ENCODE measurements at regions not wholly inside any gene's neighbourhood (a gene's known extent, or its start where the extent isn't known, plus 50 kb on each side); places are given as distances from the start of the nearest gene placed in this dataset.

DNA sequence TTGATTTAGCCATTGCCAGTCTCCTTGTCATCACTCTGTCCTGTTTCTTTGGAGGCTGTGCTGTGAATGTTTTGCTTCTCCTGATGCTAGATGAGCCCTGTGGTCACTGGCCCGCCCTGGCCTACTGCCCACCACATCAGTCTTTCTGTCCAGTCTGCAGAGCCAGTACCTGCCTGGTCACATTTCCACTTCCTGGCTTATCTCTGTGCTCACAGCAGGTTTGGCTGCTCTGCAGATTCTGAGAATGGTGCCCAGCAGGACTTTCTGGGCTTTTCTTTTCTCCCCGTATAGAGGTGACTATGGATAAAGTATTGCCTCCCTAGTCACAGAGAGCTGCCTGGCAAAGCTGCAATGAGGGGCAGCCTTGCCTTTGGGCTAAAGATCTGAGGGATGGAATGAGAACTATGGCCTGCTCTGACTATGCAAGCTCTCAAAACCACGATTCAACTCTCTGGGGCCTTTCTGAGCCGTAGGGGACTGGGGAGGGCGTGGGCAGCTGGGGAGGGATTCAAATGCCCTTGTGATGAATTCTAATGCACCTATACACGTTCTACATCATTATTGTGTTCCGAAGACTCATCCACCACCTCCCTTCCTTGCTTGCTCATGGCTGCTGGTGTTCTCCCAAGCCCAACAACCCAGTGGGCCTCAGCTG is 410.4 kb upstream of the NPVF start:
- Histone ChIP-seq H4K20me1 (ENCODE audit: control insufficient read depth, insufficient read depth, low read length, poor library complexity, severe bottlenecking) (no peaks in the 10 kb centered on the region), H3K4me2 (replicated peaks; ENCODE audit: low read depth, low read length, poor library complexity, severe bottlenecking) (no peak overlapping the region), H3K79me2 (ENCODE audit: control insufficient read depth, insufficient read depth, low read length) (no peaks in the 10 kb centered on the region), H2AFZ (ENCODE audit: insufficient read depth, low read depth, low read length, poor library complexity, severe bottlenecking) (no peak overlapping the region), H3K4me1 (ENCODE audit: control insufficient read depth in 2 of 2, insufficient read depth in 2 of 2, low read length in 2 of 2) (no peaks in the 10 kb centered on the region), H3K9ac (ENCODE audit: low read length) (no peak overlapping the region), H3K27ac (ENCODE audit: low read length in 2 of 2) (no peak overlapping the region), H3K9me3 (ENCODE audit: control extremely low read depth in 1 of 3, control insufficient read depth in 2 of 3, insufficient read depth in 1 of 3, low read length in 2 of 3) (no peaks in the 10 kb centered on the region), H3K27me3 (replicated peaks in 1 of 4; ENCODE audit: control extremely low read depth in 1 of 4, control insufficient read depth in 3 of 4, insufficient read depth in 4 of 4, low read length in 3 of 4) (no peaks in the 10 kb centered on the region), H3K36me3 (replicated peaks in 1 of 2; ENCODE audit: control extremely low read depth in 1 of 2, control insufficient read depth in 1 of 2, extremely low read depth in 1 of 2, insufficient read depth in 2 of 2, low read length in 1 of 2) (no peaks in the 10 kb centered on the region), H3K4me3 (ENCODE audit: control extremely low read depth in 1 of 5, extremely low read depth in 1 of 5, insufficient read depth in 1 of 5, low read depth in 2 of 5, low read length in 4 of 5) (no peak overlapping the region)
- 100% methylated on average over 1 of the region's 7 CpGs for WGBS (ENCODE audit: insufficient coverage)
- TF ChIP-seq, protein P1, sequence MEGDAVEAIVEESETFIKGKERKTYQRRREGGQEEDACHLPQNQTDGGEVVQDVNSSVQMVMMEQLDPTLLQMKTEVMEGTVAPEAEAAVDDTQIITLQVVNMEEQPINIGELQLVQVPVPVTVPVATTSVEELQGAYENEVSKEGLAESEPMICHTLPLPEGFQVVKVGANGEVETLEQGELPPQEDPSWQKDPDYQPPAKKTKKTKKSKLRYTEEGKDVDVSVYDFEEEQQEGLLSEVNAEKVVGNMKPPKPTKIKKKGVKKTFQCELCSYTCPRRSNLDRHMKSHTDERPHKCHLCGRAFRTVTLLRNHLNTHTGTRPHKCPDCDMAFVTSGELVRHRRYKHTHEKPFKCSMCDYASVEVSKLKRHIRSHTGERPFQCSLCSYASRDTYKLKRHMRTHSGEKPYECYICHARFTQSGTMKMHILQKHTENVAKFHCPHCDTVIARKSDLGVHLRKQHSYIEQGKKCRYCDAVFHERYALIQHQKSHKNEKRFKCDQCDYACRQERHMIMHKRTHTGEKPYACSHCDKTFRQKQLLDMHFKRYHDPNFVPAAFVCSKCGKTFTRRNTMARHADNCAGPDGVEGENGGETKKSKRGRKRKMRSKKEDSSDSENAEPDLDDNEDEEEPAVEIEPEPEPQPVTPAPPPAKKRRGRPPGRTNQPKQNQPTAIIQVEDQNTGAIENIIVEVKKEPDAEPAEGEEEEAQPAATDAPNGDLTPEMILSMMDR (IDR thresholded peaks at IDR 0.05): no peak
- no peak overlapping the region for H3K27ac Mint-ChIP-seq
- ChIA-PET POLR2A (interaction anchor here (0.6 kb wide), 1 partner anchor 1459 kb away, joined by 11 read pairs; no protein-coding TSS in a partner anchor), CTCF (interaction anchor here (1.1 kb wide), 1 partner anchor 13 kb away, joined by 3 read pairs; no protein-coding TSS in a partner anchor)
- no peaks in the 10 kb centered on the region for H3K4me1 Mint-ChIP-seq
- no peak for ATAC-seq (ENCODE audit: low read depth)
- H3K27me3 Mint-ChIP-seq: no peaks in the 10 kb centered on the region
- intact Hi-C loops (cut with micrococcal nuclease): no loop called here
- DNase-seq: no peak
- H3K4me3 Mint-ChIP-seq: no peak overlapping the region
- no peaks in the 10 kb centered on the region for H3K9me3 Mint-ChIP-seq (ENCODE audit: insufficient read depth)

DNA sequence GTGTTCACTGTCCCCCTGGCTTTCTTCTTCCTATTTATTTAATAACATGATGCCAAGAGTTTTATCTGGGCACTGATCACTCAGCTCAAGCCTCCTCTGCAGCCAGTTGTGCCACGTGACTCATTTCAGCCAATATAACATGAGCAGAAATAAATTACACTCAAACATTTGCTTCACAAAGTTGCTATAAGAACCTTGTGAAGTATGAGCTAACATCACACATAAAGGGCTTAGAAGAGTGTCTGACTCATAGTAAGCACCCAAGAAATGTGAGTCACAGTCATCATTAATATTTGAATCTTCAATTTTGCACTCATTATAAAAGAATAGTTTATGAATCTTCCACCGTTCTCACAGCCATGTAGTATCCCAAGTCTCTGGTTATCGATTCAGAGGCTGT is 414.6 kb upstream of the NPVF start:
- Mint-ChIP-seq H3K4me3 (no peak overlapping the region), H3K27ac (no peak overlapping the region), H3K4me1 (no peaks in the 10 kb centered on the region), H3K9me3 (ENCODE audit: insufficient read depth) (no peaks in the 10 kb centered on the region), H3K27me3 (peaks cover 5% of the 10 kb centered on the region)
- no peak for ATAC-seq (ENCODE audit: low read depth)
- no peaks in the 10 kb centered on the region for H3K36me3 ChIP-seq (replicated peaks in 1 of 2; ENCODE audit: control extremely low read depth in 1 of 2, control insufficient read depth in 1 of 2, extremely low read depth in 1 of 2, insufficient read depth in 2 of 2, low read length in 1 of 2)
- H2AFZ ChIP-seq (ENCODE audit: insufficient read depth, low read depth, low read length, poor library complexity, severe bottlenecking): no peak overlapping the region
- H3K9ac ChIP-seq (ENCODE audit: low read length): no peak overlapping the region
- H3K27ac ChIP-seq (ENCODE audit: low read length in 2 of 2): no peak overlapping the region
- H3K79me2 ChIP-seq (ENCODE audit: control insufficient read depth, insufficient read depth, low read length): no peaks in the 10 kb centered on the region
- DNase-seq: no peak
- H3K9me3 ChIP-seq (ENCODE audit: control extremely low read depth in 1 of 3, control insufficient read depth in 2 of 3, insufficient read depth in 1 of 3, low read length in 2 of 3): no peaks in the 10 kb centered on the region
- no peaks in the 10 kb centered on the region for H4K20me1 ChIP-seq (ENCODE audit: control insufficient read depth, insufficient read depth, low read length, poor library complexity, severe bottlenecking)
- no peaks in the 10 kb centered on the region for H3K4me1 ChIP-seq (ENCODE audit: control insufficient read depth in 2 of 2, insufficient read depth in 2 of 2, low read length in 2 of 2)
- no peak overlapping the region for H3K4me3 ChIP-seq (ENCODE audit: control extremely low read depth in 1 of 5, extremely low read depth in 1 of 5, insufficient read depth in 1 of 5, low read depth in 2 of 5, low read length in 4 of 5)
- no peak overlapping the region for H3K4me2 ChIP-seq (replicated peaks; ENCODE audit: low read depth, low read length, poor library complexity, severe bottlenecking)
- ChIA-PET CTCF (no interaction called here), POLR2A (no interaction called here)
- WGBS (ENCODE audit: insufficient coverage): no CpG with 5 or more reads among the region's 3 CpGs
- H3K27me3 ChIP-seq (replicated peaks in 1 of 4; ENCODE audit: control extremely low read depth in 1 of 4, control insufficient read depth in 3 of 4, insufficient read depth in 4 of 4, low read length in 3 of 4): no peaks in the 10 kb centered on the region
- intact Hi-C loops (cut with micrococcal nuclease): no loop called here
- TF ChIP-seq, protein P1 (IDR thresholded peaks at IDR 0.05): no peak
- TF ChIP-seq EZH2 (IDR thresholded peaks at IDR 0.05; ENCODE audit: borderline replicate concordance, insufficient read depth, low read depth, low read length, poor library complexity, severe bottlenecking): no peak
